ENCODE measurements at regions not wholly inside any gene's neighbourhood (a gene's known extent, or its start where the extent isn't known, plus 50 kb on each side); places are given as distances from the start of the nearest gene placed in this dataset.

GRCh38 chr2:188187726-188188125 lies 103.9 kb upstream of the GULP1 start:
- TF ChIP-seq, protein P1, sequence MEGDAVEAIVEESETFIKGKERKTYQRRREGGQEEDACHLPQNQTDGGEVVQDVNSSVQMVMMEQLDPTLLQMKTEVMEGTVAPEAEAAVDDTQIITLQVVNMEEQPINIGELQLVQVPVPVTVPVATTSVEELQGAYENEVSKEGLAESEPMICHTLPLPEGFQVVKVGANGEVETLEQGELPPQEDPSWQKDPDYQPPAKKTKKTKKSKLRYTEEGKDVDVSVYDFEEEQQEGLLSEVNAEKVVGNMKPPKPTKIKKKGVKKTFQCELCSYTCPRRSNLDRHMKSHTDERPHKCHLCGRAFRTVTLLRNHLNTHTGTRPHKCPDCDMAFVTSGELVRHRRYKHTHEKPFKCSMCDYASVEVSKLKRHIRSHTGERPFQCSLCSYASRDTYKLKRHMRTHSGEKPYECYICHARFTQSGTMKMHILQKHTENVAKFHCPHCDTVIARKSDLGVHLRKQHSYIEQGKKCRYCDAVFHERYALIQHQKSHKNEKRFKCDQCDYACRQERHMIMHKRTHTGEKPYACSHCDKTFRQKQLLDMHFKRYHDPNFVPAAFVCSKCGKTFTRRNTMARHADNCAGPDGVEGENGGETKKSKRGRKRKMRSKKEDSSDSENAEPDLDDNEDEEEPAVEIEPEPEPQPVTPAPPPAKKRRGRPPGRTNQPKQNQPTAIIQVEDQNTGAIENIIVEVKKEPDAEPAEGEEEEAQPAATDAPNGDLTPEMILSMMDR (IDR thresholded peaks at IDR 0.05; ENCODE audit: insufficient read depth, low read length, poor library complexity, severe bottlenecking): no peak
- no peak for TF ChIP-seq EZH2phosphoT487 (conservative IDR thresholded peaks at IDR 0.05; ENCODE audit: low read length)
